Left ventricle myocardium superior (tissue), 1 donor: ENCODE measurements at regions not wholly inside any gene's neighbourhood (a gene's known extent, or its start where the extent isn't known, plus 50 kb on each side); places are given as distances from the start of the nearest gene placed in this dataset.

ENCODE experiments used
- ATAC-seq: fragments of 200-7000 bp; cut with Tn5 transposase; one replicate; pipeline ENCODE4 v1.9.1; 2020; ENCODE audit warnings: mild to moderate bottlenecking, moderate library complexity
- DNase-seq: peaks from one replicate; pipeline ENCODE4 v3.0.0-alpha.2; 2020
- intact Hi-C: fragments of 100-400 bp; cut with micrococcal nuclease; formaldehyde crosslinking; loops from one replicate; pipeline ENCODE4 v1.11.0; 2022
- donor health status: DM: no; HTN: yes; CAD: no; lungs with severe emphysema.

DNA sequence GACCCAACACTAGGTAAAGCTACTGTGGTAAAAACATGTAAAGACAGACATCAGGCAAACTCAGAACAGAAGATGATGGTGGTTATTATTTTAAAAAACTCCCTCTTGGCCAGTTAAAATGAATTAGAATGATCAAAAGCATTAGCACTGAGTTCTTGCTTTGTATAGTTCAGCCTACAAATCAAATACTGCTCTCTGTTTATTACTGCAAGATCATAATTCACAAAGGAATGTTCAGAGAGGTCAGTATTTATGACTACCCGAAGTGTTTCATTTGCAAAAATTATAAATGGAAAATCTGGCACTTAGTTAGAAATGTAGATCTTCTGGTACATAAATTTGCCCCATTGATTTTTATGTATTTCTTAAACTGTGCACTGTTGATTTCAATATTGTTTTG lies 140.3 kb upstream of the PPP2R2B start:
- intact Hi-C loops: no loop called here
- DNase-seq (no peak), ATAC-seq (no peak)

DNA sequence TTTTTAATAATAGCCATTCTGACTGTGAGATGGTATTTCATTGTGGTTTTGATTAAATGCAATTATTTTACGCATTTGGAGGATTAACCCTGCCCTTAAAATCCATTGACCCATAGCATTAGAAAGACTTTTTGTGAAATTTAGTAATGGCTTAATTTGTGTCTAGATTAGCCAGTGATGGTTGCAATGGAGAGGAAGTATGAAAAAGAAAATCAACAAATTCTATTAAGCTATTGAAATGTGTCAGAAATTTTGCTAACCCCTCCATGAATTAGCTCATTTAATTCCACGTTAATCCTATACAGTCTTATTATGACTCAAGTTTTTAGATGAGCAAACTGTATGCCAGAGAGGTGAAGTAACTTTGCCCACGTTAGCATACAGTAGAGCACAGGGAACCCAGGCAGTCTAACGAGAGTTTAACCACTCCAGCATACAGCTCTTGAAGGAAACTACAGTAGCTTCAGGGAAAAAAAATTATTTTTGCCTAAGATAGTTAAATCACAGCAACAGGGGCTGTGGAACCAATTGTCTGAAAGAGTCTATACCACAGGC lies 158.2 kb upstream of the PPP2R2B start:
- intact Hi-C loops: no loop called here
- ATAC-seq (no peak), DNase-seq (no peak)

DNA sequence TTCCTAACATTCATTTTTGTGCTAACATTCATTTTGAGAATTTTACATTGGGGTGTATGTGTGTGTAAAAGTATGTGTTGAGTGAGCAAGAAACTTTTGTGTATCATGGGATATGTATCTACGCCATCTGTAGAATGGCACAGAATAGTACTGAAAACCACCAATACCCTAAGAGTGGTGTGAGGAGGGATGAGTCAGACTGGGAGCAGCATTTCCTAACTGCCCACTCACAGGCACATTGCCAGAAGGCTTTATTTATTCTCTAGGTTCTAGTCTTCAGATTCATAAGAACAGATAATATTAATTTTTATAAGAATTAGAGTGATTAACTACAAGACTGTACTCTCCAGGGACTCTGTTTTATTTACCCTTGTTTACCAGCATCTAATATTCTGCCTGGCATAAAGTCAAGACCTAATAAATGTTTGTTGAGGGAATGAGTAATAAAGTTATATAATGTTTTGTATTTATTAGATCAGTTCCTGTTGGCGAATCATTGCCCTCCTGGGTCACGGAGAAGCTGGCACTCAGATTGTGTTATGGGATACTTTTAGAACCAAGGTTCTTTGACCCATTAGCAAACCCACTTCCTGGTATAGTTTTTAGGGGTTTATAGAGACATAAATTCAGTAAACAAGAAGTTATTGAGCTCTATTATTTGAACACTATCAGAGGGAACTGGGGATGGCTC lies 159.1 kb upstream of the PPP2R2B start:
- DNase-seq: no peak
- intact Hi-C loops: no loop called here
- ATAC-seq: no peak

DNA sequence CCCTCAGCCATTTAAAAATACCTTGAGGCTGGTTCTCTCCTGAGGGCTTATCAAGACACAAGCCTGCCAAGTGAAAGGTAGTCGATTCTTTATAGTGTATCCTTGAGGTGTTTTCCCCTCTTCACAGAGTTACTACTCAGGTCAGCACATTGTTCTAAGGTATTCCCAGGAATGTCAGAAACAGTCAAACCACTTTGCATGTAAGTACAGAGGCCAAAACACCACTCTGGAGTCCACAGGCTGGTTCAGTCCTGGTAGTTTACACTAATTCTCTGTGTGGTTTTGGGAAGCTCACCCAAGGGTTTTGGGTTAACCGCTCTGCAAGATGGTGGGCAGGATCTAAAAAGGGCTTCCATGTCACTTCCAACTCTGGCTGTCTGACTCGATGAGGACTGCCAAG lies 162.3 kb upstream of the PPP2R2B start:
- no peak for ATAC-seq
- DNase-seq: no peak
- intact Hi-C loops: no loop called here

DNA sequence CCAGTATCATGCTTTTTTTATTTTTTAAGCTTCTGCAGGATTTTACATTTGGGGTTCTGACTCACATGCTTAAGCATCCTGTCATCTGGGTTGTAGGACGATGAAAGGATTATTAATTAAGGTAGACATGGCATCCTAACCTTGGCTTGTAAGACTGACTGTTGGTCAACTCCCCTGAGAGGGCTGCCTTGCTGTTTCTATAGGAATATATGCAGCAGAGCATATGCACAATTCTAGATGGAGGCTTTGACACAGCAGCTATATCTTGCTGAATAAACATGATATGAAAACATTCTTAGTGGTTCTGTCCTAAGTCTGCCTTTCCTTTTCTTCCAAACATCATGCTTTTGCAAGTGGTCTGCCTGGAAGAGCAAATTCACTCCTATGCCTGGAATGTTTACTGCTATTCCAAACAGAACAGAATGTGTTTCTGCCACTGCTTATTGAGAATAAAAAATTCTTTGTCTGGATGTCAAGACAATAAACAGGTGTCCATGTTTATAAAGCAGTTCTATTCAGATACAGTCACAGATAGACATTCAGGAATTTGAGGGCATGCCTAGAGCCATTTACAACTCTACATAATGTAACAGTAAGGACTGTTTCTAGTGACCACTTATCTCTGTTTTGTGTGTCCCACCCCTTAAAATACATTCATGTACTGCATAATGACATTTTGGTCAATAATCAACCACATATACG lies 166.2 kb upstream of the PPP2R2B start:
- ATAC-seq (no peak), DNase-seq (no peak)
- intact Hi-C loops: no loop called here

DNA sequence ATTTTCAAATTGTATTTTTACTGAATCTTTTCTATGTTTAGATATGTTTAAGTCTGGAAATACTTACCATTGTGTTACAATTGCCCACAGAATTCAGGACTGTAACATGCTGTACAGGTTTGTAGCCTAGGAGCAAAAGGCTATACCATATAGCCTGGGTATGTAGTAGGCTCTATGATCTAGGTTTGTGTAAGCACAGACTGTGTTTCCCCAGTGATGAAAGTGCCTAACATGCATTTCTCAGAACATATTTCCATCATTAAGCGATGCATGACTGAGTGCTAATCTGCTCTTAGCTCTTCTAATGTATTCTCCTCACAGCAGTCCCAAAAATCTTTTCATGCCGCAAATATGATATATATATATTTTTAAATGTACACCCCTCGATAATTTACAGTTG lies 166.7 kb upstream of the PPP2R2B start:
- ATAC-seq: no peak
- intact Hi-C loops: no loop called here

DNA sequence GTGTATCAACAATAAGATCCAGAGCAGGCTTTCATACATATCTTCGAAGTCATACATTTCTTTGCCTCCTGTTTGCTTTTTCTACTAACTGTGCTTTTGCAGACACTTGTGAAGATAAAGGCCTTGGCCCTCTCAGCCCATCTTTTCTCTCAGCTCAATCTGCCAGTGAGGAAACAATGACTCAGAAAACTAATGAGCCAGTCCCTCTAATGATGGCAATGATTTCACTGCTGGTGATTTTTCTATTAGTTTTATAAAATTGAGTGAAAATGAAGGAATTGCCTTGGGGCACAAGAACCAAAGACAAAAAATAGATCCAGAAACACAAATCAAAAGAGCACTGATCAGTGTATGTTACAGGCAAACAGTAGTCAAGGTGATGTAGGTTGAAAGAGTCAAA lies 167.7 kb upstream of the PPP2R2B start:
- intact Hi-C loops: no loop called here
- DNase-seq: no peak

More for the DNA sequence above, 166.7 kb upstream of the PPP2R2B start:
- no peak for DNase-seq

DNA sequence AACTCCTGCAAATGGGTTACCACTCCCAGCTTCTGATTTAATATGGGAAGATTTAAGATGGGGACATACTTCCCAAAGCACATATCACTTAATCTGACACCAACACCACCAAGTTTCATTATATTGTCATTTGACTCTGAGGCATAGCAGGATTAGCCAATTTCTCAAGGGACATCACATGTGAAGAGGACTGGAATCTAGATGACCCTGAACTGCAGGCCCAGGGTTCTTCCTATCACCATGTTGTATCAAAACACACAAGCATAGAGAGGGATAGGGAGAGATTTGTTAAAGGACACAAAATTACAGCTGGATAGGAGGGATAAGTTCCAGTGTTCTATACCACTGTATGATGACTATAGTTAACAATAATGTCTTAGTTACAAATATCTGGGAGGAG lies 168.3 kb upstream of the PPP2R2B start:
- intact Hi-C loops: no loop called here
- ATAC-seq: no peak
- no peak for DNase-seq

More for the DNA sequence above, 167.7 kb upstream of the PPP2R2B start:
- ATAC-seq: no peak

DNA sequence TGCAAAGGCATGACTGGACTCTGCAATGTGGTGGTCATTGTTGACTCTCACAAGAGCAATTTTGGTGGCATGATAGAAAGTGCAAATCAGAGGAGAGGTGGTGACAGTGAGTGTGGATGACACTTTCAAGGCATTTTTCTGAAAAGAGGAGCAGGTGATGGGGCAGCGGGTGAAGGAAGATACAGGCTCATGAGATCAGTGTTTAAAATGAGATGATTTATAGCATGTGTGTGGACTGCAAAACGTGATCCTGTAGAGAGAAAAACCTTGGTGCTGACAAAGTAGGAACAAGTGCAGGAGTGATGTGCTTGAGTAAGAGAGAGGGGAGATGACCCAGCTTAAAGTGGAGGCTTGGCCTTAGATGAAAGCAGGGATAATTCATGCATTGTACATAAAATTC lies 171.2 kb upstream of the PPP2R2B start:
- ATAC-seq: no peak
- intact Hi-C loops: no loop called here
- no peak for DNase-seq

DNA sequence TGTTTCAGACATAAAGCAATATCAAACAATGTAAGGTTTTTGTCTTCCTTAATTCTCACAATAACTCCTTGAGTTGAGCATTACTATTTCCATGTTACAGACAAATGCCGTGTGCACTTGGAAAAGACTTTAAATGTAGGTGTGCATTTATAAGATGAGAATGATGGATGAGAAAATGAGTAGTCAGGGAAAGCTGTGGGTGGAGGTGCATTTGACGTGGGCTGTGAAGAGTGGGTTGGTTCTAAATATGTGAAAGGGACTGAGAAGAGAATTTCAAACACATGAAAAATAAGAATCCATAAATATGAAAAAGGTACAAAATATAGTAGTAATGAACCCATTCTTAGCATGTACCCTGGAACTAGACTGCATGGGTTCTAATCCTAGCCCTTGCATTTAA lies 171.6 kb upstream of the PPP2R2B start:
- DNase-seq (no peak), ATAC-seq (no peak)
- intact Hi-C loops: no loop called here

DNA sequence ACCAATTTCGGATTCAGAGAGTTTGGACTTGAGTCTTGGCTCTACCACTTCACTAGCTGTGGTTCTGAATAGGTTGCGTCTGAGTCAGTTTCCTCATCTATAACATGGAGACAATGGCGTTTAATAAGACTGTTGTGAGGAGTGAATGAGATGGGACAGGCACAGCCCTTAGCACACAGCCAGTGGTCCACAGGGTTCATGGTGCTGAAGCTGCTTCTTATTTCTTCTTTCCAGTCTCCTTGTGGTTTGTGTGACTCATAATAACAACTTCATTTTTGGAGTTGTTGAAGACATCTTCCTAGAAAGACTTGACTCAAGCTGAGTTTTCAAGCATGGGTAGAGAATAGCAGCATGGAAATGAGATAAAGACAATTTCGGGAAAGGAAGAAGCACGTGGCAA lies 172.6 kb upstream of the PPP2R2B start:
- ATAC-seq: no peak

DNA sequence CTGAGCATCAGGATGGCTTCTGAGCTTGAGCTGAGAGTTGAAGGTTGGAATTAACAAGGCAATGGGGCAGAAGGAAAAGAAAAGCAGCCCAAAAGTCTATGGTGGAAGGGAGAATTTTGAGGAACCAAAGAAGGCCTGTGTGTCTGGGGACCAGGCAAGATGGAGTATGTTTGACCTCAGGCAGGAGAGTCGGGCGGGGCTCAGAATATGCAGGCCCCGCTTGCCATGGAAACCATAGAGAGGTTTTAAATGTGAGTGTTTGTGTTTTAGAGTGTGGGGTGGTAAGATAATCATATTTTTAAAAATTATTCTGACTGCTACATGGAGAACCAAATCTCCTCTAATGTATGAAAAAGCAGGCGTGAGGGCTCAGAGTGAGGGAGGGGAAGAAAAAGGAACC lies 174.0 kb upstream of the PPP2R2B start:
- intact Hi-C loops: no loop called here
- no peak for ATAC-seq
- DNase-seq: no peak

More for the DNA sequence above, 172.6 kb upstream of the PPP2R2B start:
- intact Hi-C loops: no loop called here
- no peak for DNase-seq

DNA sequence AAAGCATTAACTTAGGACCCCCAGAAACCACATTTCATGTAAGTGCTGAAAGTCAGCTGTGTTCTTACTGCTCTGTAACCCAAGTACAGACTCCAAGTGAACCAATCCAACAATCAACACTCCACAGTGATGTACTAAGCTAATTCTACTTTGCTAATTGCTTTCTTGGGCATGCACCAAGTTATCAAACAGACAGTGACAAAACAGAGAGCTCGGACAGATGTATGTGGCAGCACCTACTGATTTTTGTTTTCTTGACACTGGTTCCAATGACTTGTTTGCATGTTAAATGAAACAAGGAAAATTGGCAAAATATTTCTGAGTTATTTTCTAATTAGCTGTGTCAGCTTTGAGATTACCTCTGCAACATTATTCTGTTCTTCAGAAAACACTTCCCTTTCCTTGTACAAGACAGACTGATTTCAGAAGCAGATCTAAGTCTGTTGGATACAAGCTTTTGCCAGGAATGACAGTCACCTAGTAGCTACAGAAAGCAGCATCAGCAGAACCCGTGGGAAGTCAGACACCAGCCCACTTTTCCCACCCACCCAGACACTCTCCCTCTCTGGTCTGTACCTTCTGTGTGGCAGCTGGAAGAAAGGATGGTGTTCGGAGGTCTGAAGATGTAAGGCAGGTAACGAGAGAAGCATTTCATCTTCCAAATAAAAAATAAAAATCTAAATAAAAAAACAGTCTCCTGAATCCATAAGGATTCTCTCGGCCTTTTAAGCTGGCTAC lies 176.7 kb upstream of the PPP2R2B start:
- DNase-seq: no peak
- intact Hi-C loops: no loop called here
- ATAC-seq: no peak

DNA sequence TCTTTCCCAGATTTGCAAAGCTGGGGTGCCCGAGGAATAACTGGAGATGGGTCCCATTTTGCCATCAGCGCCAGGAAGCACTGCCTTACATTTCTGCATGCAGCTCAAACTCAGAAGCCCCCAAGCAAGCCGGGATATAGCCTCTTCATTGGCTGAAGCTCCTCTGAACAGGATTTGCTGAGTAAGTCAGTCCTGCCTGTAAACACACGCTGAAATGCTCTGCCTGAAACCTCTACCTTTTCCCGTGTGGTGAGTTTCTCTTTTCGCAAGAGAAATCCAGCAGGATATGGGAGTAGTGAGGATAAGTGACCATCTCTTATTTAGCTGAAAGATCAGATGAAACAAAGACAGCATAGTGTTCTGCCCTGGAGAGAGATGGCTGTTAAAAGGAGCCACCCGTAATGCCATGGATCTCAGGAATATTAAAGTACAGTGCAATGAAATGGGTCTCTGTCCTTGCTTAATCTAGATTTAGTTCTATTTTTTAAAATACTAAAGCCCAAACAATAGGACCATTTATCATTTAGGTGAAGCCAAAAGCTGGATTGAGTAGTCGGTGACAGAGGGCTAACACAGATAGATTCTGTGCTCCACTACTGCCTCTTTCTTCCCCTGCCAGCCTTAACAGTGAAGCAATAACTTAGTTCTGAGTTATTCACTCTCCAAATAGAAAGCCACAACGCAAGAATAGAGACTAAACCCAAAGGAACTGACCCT lies 177.5 kb upstream of the PPP2R2B start:
- no peak for ATAC-seq
- intact Hi-C loops: no loop called here
- DNase-seq: no peak

DNA sequence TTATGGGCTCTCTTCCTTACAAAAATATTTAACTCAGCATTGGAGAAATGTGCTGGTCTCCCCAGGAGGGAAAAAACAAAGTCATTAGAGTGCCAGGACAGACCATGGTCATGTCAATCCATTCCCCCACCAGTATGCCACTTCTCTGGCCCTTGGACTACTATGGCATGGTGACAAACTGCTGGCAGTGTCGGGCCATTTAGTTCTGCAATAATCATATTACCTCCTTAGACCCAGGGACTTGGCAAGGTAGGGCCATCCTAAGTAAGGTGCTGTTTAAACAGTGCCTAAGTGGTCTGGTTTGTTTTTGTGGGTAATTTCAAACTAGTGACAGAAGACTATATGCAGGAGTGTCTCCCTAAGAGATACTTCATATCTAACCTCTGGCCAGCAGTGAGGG lies 177.8 kb upstream of the STK32A start:
- DNase-seq: no peak
- intact Hi-C loops: no loop called here

DNA sequence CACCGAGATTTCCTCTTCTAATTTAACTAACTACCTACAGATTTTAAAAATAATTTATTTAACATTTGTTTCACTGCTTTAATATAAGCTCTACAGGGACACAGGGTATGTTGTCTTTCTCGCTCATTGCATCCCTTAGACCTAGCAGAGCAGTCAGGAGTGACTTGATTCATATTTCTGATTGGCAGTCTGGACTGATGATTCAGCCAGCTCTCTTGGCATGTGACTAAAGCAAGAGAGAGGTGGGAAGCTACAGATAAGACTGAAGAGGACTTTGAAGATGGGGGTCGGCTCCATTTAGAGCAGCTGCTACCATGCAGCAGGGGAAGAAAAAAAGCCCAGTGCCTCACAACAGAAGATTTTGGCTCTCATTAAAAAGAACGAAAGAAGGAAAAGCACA lies 173.4 kb upstream of the STK32A start:
- ATAC-seq: no peak
- intact Hi-C loops: no loop called here

More for the DNA sequence above, 177.8 kb upstream of the STK32A start:
- ATAC-seq: no peak

DNA sequence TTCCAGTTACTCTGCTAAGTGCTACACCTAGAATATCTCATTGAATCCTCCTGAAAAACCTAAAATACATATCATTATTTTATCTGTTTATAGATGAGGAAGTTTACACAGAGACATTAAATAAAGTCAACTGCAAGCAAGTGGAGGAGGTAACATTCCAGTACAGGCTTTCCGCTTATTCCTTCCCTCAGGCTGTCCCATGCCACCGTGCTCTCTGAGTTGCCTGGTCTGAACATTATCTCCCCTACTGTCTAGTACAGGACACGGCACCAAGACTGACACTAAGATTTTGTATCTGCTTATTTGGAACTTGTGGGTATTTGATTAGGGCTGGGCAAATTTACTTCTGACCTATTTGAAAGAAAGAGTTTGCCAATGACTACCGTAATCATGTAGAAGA lies 172.4 kb upstream of the STK32A start:
- ATAC-seq: no peak
- intact Hi-C loops: no loop called here
- DNase-seq: no peak

More for the DNA sequence above, 173.4 kb upstream of the STK32A start:
- DNase-seq: no peak

DNA sequence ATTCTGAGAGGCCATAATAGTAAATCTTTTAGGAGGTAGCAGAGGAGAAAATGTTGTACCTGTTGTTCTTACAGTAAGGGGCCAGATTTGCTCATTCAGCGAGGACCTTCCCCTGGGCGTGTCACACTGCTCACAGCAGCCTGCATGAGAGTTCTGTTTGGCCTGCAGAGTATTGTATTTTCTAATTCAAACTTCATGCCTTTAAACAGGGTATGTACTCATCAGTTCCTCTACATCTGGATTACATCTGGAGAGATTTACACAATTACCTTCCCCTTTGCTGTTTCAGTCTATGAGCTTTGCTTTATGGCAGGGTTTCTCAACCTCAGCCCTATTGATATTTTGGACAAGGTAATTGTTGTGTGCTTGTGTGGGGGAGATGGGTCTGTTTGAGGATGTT lies 170.9 kb upstream of the STK32A start:
- no peak for DNase-seq
- ATAC-seq: no peak
- intact Hi-C loops: no loop called here

DNA sequence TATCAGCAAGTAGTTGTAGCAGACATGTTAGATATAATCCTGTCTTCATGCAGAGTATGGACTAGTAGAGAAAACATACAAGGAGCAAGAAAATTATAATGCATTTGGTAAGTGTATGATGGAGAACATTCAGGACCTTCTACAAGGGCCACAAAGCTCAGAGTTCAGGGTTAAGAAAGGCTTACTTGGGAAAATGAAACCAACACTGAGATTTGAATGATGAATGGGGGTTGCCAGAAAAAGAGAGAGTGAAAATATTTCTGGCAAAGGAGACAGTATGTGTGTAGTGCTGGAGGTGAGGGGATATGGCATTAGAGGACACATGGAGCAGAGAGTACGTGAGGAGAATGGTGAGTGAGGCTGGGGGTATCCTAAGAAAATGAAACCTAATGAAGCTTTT lies 169.8 kb upstream of the STK32A start:
- ATAC-seq: no peak
- no peak for DNase-seq
- intact Hi-C loops: no loop called here

DNA sequence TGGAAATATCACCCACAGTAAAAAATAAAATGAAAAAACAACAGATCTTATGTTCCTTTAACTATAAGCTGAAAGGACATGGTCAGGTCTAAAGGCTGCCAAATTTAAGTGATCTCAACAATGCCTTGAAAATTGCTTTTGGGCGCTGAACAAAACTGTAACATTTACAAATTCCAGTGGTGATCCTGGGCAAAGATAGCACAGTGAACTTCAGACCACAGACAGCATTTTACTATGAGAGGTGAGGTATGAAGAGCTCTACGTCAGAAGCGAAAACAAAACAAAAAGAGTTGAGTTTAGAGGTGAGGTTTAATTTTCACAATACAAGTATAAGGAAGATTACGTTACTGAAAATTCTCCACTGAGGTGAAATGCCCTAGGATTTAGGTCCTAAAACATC lies 165.8 kb upstream of the STK32A start:
- DNase-seq: no peak
- intact Hi-C loops: no loop called here
- no peak for ATAC-seq
